ENCODE measurements at regions not wholly inside any gene's neighbourhood (a gene's known extent, or its start where the extent isn't known, plus 50 kb on each side); places are given as distances from the start of the nearest gene placed in this dataset.

- no peak for TF ChIP-seq CTCF (IDR thresholded peaks at IDR 0.05; ENCODE audit: insufficient read depth, low read depth, low read length, missing control alignments)
Observed at GRCh38 chr1:116268211-116268610, 104.8 kb upstream of the ATP1A1 start.

DNA sequence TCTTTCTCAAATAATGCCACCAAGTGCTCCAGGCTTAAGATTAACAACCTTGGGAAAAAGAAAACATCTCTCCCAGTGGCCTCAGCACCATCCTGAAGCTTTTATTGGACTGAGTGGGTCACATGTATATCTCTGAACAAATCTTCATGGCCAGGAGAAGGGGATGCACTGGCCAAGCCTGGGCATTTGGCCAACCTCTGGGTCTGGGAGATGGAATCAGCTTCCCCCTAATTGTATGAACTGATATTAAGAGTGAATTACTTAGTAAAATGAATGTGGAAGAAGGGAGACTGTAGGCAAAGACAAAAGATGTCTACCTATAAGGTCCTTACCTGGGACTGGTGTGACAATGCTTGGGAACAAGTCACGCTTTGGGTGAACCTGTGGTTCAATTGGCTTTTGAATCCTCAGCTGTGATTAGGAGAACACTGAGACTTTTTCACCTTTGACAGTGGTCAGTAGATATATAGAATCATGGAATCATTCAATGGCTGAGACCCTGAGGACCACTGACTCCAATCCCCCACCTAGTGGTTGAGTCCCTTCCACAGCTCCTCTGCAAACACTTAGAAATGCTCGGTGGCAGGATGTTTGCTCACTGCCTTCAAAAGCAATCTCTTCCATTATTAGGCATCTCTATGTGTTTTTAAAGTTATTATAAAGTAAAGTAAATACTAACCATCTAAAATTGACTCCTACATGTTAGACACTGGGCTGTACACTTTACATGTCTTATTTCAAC is 102.6 kb upstream of the ATP1A1 start:
- TF ChIP-seq CTCF (IDR thresholded peaks at IDR 0.05; ENCODE audit: insufficient read depth, low read depth, low read length, missing control alignments) = no peak
- DNase-seq (ENCODE audit: low read depth) = no peak
- H3K4me3 ChIP-seq (ENCODE audit: low read depth, low read length) = no peak overlapping the region

More at GRCh38 chr1:116268211-116268610, 104.8 kb upstream of the ATP1A1 start:
- H3K4me3 ChIP-seq (ENCODE audit: low read depth, low read length) = no peak overlapping the region
- peak; percentile 35 for DNase-seq (ENCODE audit: low read depth)

DNA sequence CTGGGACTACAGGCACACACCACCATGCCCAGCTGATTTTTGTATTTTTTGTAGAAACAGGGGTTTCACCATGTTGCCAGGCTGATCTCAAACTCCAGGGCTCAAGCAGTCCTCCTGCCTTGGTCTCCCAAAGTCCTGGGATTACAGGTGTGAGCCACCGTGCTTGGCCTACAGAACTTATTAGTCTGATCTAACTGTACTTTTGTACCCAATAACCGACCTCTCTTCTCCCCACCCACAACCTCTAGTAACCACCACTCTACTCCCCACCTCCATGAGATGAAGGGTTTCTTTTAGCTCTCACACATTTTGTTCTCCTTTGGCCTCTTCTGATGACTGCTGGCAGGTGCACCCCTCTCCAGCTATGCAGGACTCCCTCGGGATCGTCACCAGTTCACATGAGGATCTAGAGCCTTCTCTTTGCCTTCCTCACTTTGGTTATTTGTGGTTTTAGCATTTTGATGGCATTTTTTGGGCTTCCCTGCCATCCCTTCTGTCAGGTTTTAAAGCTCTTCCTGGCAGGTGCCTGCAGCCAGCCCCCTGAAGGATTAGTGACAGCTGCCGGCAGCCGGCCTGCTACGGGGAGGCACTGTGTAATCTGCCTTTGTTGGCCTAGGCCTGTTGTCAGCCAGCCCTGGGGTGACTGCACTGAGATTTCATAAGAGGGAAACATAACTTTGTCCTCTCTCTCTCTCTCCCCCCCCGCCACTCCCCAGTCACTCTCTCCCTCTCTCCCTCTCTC is 99.8 kb upstream of the ATP1A1 start:
- TF ChIP-seq CTCF (IDR thresholded peaks at IDR 0.05; ENCODE audit: insufficient read depth, low read depth, low read length, missing control alignments) = no peak
- no peak overlapping the region for H3K4me3 ChIP-seq (ENCODE audit: low read depth, low read length)
- no peak for DNase-seq (ENCODE audit: low read depth)

DNA sequence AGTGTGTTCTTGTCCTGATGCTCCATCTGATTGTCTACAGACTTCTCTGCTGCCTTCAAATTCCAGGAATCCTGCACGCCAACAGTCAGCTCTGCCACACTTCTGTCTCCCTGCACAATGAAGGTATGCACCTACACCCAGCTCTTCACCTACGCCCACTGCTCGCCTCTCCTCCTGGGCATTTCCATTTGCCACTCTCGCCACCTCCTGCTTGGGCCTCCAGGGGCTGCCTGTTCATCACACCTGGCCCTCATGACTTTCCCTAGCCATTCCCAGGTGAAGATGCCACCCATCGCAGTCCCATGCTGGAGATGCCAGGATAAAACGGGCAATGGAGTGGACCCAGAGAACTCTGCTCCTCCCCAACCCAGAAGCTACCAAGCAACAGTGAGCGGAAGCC is 96.5 kb upstream of the ATP1A1 start:
- TF ChIP-seq CTCF (IDR thresholded peaks at IDR 0.05; ENCODE audit: insufficient read depth, low read depth, low read length, missing control alignments) = no peak
- DNase-seq (ENCODE audit: low read depth) = no peak
- no peak overlapping the region for H3K4me3 ChIP-seq (ENCODE audit: low read depth, low read length)

DNA sequence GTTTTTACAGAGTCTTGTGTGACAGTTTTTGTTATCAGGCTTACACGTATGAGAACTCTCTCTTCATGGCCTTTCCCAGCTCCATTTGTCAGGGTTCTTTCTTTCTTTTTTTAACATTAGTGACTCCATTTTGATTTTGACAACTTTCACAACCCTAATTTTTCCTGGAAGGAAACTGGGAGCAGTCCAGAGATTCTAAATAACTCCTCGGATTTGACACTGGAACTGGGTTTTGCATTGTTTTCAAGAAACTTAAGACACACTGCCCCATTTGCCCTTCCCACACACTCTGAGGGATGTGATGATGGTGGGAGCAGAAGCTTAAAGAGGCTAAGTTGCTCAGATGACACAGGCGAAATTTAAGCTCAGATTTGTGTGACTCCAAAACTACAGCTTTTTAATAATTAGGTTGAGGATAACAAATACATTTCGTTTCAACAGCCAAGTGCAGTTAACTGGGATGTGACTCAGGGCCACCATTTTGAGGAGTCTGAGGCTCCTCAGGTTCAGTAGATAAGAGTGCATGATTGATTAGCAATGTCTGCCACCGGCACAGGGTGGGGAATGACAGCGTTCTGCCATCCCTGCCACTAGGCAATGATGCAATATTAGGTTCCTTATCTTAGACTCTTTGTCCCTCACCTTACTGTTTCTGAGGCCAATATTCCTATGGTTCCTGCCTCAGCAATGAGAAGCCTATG is 95.1 kb upstream of the ATP1A1 start:
- H3K4me3 ChIP-seq (ENCODE audit: low read depth, low read length) = no peak overlapping the region
- no peak for TF ChIP-seq CTCF (IDR thresholded peaks at IDR 0.05; ENCODE audit: insufficient read depth, low read depth, low read length, missing control alignments)
- no peak for DNase-seq (ENCODE audit: low read depth)

- no peak for TF ChIP-seq CTCF (IDR thresholded peaks at IDR 0.05; ENCODE audit: insufficient read depth, low read depth, low read length, missing control alignments)
- H3K4me3 ChIP-seq (ENCODE audit: low read depth, low read length) = no peak overlapping the region
- no peak for DNase-seq (ENCODE audit: low read depth)
Observed at GRCh38 chr1:116278541-116278866, 94.5 kb upstream of the ATP1A1 start.

Measured in GM12865 (cell line).